A673 (cell line): ENCODE measurements at regions not wholly inside any gene's neighbourhood (a gene's known extent, or its start where the extent isn't known, plus 50 kb on each side); places are given as distances from the start of the nearest gene placed in this dataset.

Experiments used
- EZH2 ChIP-seq: fragments of 200-600 bp; sonication (generic); IDR thresholded peaks from 2 replicates; pipeline ENCODE4 v1.6.1; 2017; ENCODE audit warnings: borderline replicate concordance, low read depth, mild to moderate bottlenecking, mixed read lengths, antibody characterized with exemption, low read length; ENCODE audit not compliant: poor library complexity, severe bottlenecking
- TF ChIP-seq, protein P1 (sequence below): fragments of 300-800, 200-600 bp; sonication (generic); conservative IDR thresholded peaks from 2 replicates; pipeline ENCODE4 v1.5.1; 2017; ENCODE audit warnings: low read depth, mild to moderate bottlenecking, antibody characterized with exemption, low read length, moderate library complexity, mixed read lengths

GRCh38 chr3:76040946-76041345 lies 255.6 kb upstream of the ZNF717 start:
- TF ChIP-seq, protein P1, sequence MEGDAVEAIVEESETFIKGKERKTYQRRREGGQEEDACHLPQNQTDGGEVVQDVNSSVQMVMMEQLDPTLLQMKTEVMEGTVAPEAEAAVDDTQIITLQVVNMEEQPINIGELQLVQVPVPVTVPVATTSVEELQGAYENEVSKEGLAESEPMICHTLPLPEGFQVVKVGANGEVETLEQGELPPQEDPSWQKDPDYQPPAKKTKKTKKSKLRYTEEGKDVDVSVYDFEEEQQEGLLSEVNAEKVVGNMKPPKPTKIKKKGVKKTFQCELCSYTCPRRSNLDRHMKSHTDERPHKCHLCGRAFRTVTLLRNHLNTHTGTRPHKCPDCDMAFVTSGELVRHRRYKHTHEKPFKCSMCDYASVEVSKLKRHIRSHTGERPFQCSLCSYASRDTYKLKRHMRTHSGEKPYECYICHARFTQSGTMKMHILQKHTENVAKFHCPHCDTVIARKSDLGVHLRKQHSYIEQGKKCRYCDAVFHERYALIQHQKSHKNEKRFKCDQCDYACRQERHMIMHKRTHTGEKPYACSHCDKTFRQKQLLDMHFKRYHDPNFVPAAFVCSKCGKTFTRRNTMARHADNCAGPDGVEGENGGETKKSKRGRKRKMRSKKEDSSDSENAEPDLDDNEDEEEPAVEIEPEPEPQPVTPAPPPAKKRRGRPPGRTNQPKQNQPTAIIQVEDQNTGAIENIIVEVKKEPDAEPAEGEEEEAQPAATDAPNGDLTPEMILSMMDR: no peak
- TF ChIP-seq EZH2: no peak
